ENCODE measurements at regions not wholly inside any gene's neighbourhood (a gene's known extent, or its start where the extent isn't known, plus 50 kb on each side); places are given as distances from the start of the nearest gene placed in this dataset.

GRCh38 chr10:78280604-78281003 lies 246.9 kb downstream of the RPS24 start:
- Histone ChIP-seq H3K4me1 (ENCODE audit: low read depth) (peaks cover 13% of the 10 kb centered on the region), H3K27ac (no peak overlapping the region), H3K36me3 (no peaks in the 10 kb centered on the region), H3K27me3 (no peaks in the 10 kb centered on the region), H3K4me3 (no peak overlapping the region), H3K9me3 (ENCODE audit: low read depth) (no peaks in the 10 kb centered on the region)
- TF ChIP-seq CTCF (IDR thresholded peaks at IDR 0.05; ENCODE audit: low read depth, low read length): no peak
- DNase-seq (ENCODE audit: low read depth in 1 of 2, low spot score in 1 of 2): no peak

- Histone ChIP-seq H3K9me3 (ENCODE audit: low read depth) (no peaks in the 10 kb centered on the region), H3K36me3 (no peaks in the 10 kb centered on the region), H3K27ac (no peak overlapping the region), H3K4me1 (ENCODE audit: low read depth) (peaks cover 17% of the 10 kb centered on the region), H3K27me3 (no peaks in the 10 kb centered on the region), H3K4me3 (no peak overlapping the region)
- no peak for DNase-seq (ENCODE audit: low read depth in 1 of 2, low spot score in 1 of 2)
- no peak for TF ChIP-seq CTCF (IDR thresholded peaks at IDR 0.05; ENCODE audit: low read depth, low read length)
Observed at GRCh38 chr10:78281627-78282026, 248.0 kb downstream of the RPS24 start.

- no peak for DNase-seq (ENCODE audit: low read depth in 1 of 2, low spot score in 1 of 2)
- H3K9me3 ChIP-seq (ENCODE audit: low read depth): no peaks in the 10 kb centered on the region
- no peak overlapping the region for H3K4me3 ChIP-seq
- H3K36me3 ChIP-seq: no peaks in the 10 kb centered on the region
- H3K27me3 ChIP-seq: no peaks in the 10 kb centered on the region
- no peak overlapping the region for H3K27ac ChIP-seq
- TF ChIP-seq CTCF (IDR thresholded peaks at IDR 0.05; ENCODE audit: low read depth, low read length): no peak
- H3K4me1 ChIP-seq (ENCODE audit: low read depth): peaks cover 24% of the 10 kb centered on the region
Observed at GRCh38 chr10:78283069-78283682, 249.5 kb downstream of the RPS24 start.

DNA sequence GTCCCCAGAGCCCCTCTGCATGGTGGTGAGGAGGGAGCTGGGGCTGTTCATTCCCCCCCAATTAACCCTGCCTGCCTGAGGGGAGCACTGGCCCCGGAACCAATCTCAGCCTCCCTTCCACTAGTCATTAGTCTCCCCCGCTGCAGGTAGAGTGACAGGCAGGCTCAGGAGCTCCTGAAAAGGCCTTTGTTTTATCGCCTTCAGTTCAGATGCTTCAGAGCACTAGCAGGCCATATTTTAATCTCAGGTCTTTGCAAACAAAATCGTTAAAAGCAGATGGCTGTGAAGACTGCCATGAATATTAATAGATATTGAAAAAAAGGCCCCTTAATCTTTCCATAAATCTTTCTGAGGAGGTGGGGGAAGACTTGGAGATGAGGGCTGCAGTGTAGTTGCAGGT lies 250.7 kb downstream of the RPS24 start:
- Histone ChIP-seq H3K9me3 (ENCODE audit: low read depth) (no peaks in the 10 kb centered on the region), H3K36me3 (no peaks in the 10 kb centered on the region), H3K27ac (no peak overlapping the region), H3K27me3 (no peaks in the 10 kb centered on the region), H3K4me3 (no peak overlapping the region), H3K4me1 (ENCODE audit: low read depth) (peaks cover 24% of the 10 kb centered on the region)
- no peak for TF ChIP-seq CTCF (IDR thresholded peaks at IDR 0.05; ENCODE audit: low read depth, low read length)
- DNase-seq (ENCODE audit: low read depth in 1 of 2, low spot score in 1 of 2): no peak

GRCh38 chr10:78285226-78285625 lies 251.6 kb downstream of the RPS24 start:
- H3K4me3 ChIP-seq: no peak overlapping the region
- H3K4me1 ChIP-seq (ENCODE audit: low read depth): peaks cover 17% of the 10 kb centered on the region
- DNase-seq (ENCODE audit: low read depth in 1 of 2, low spot score in 1 of 2): no peak
- no peak for TF ChIP-seq CTCF (IDR thresholded peaks at IDR 0.05; ENCODE audit: low read depth, low read length)
- no peaks in the 10 kb centered on the region for H3K36me3 ChIP-seq
- H3K27ac ChIP-seq: no peak overlapping the region
- H3K9me3 ChIP-seq (ENCODE audit: low read depth): no peaks in the 10 kb centered on the region
- H3K27me3 ChIP-seq: no peaks in the 10 kb centered on the region

All from cardiac muscle cell (in vitro differentiated cells and primary cell).